OCI-LY3 (cell line): ENCODE measurements at regions not wholly inside any gene's neighbourhood (a gene's known extent, or its start where the extent isn't known, plus 50 kb on each side); places are given as distances from the start of the nearest gene placed in this dataset.

Experiments used
- H2AFZ ChIP-seq: fragments of 200-600, 300-600 bp; shearing (Covaris generic); 2 replicates; pipeline ENCODE4 v1.6.0; 2014; ENCODE audit warnings: antibody characterized with exemption, low read depth, low read length
- H3K27ac ChIP-seq: fragments of 200-600, 300-600 bp; sonication (generic); 2 replicates; pipeline ENCODE4 v1.5.1; 2014; ENCODE audit warnings: mild to moderate bottlenecking, low read length, moderate library complexity, mixed read lengths
- H3K27me3 ChIP-seq: fragments of 200-600, 300-600 bp; sonication (generic); 2 replicates; pipeline ENCODE4 v1.6.1; 2014; ENCODE audit warnings: low read depth, low read length, mixed read lengths
- H3K36me3 ChIP-seq: fragments of 200-600, 300-600 bp; sonication (generic); replicated peaks from 2 replicates; pipeline ENCODE3; 2014; ENCODE audit warnings: low read depth, low read length, mixed read lengths
- H3K4me1 ChIP-seq: fragments of 300-600, 200-600 bp; sonication (generic); 2 replicates; pipeline ENCODE4 v1.6.1; 2014; ENCODE audit warnings: low read length, mixed read lengths
- H3K4me2 ChIP-seq: fragments of 200-600, 300-600 bp; sonication (generic); 2 replicates; pipeline ENCODE4 v1.6.1; 2014; ENCODE audit warnings: low read length, mixed read lengths
- H3K4me3 ChIP-seq: fragments of 300-600, 200-600 bp; sonication (generic); 2 replicates; pipeline ENCODE4 v1.5.1; 2014; ENCODE audit warnings: antibody characterized with exemption, mild to moderate bottlenecking, low read length, moderate library complexity
- H3K79me2 ChIP-seq: fragments of 300-600, 200-600 bp; shearing (Covaris generic); 2 replicates; pipeline ENCODE4 v1.6.1; 2014; ENCODE audit warnings: mild to moderate bottlenecking, low read length, mixed read lengths
- H3K9ac ChIP-seq: fragments of 300-600, 200-600 bp; shearing (Covaris generic); 2 replicates; pipeline ENCODE4 v1.6.0; 2014; ENCODE audit warnings: mild to moderate bottlenecking, low read length, moderate library complexity
- H3K9me3 ChIP-seq: fragments of 200-600, 300-600 bp; shearing (Covaris generic); 2 replicates; pipeline ENCODE4 v1.6.1; 2014; ENCODE audit warnings: low read length, mixed read lengths; ENCODE audit not compliant: insufficient read depth
- H4K20me1 ChIP-seq: fragments of 200-600, 300-600 bp; sonication (generic); 2 replicates; pipeline ENCODE4 v1.6.1; 2016; ENCODE audit warnings: low read length, mixed read lengths; ENCODE audit not compliant: insufficient read depth
- EZH2phosphoT487 ChIP-seq: fragments of 200-600 bp; shearing (Covaris generic); IDR thresholded peaks from 2 replicates; pipeline ENCODE4 v1.6.1; 2018; ENCODE audit warnings: antibody characterized with exemption, mixed run types, low read depth
- TF ChIP-seq, protein P1 (sequence below): fragments of 200-600, 300-600 bp; sonication (generic); IDR thresholded peaks from 2 replicates; pipeline ENCODE4 v1.5.1; 2014; ENCODE audit warnings: antibody characterized with exemption, low read length, low read depth

GRCh38 chr10:91683975-91684374 is 51.1 kb upstream of the PPP1R3C start:
- Histone ChIP-seq H3K27me3 (no peaks in the 10 kb centered on the region), H3K4me2 (no peak overlapping the region), H2AFZ (no peak overlapping the region), H3K79me2 (no peaks in the 10 kb centered on the region), H3K27ac (no peak overlapping the region), H4K20me1 (no peaks in the 10 kb centered on the region), H3K36me3 (no peaks in the 10 kb centered on the region), H3K9me3 (no peaks in the 10 kb centered on the region), H3K4me1 (no peaks in the 10 kb centered on the region), H3K9ac (no peak overlapping the region), H3K4me3 (no peak overlapping the region)
- TF ChIP-seq, protein P1, sequence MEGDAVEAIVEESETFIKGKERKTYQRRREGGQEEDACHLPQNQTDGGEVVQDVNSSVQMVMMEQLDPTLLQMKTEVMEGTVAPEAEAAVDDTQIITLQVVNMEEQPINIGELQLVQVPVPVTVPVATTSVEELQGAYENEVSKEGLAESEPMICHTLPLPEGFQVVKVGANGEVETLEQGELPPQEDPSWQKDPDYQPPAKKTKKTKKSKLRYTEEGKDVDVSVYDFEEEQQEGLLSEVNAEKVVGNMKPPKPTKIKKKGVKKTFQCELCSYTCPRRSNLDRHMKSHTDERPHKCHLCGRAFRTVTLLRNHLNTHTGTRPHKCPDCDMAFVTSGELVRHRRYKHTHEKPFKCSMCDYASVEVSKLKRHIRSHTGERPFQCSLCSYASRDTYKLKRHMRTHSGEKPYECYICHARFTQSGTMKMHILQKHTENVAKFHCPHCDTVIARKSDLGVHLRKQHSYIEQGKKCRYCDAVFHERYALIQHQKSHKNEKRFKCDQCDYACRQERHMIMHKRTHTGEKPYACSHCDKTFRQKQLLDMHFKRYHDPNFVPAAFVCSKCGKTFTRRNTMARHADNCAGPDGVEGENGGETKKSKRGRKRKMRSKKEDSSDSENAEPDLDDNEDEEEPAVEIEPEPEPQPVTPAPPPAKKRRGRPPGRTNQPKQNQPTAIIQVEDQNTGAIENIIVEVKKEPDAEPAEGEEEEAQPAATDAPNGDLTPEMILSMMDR: no peak
- TF ChIP-seq EZH2phosphoT487: no peak

DNA sequence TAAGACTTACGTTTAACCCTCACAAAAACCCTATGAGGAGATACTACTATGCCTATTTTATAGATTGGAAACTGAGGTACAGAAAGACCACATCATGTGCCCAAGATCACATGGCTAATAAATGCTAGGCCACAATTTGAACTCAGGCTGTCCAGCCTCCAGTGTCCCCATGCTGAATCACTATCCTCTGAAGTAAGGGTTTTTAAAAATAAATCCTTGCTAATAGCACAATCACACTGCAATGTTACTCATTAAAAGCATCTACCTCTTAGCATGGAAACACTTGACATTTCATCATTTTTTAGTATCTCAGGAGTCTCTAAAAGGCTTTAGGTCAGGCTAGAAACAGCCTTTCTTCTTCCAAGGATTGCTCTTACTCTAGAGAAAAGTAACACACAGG is 50.0 kb upstream of the PPP1R3C start:
- H3K36me3 ChIP-seq: no peaks in the 10 kb centered on the region
- H4K20me1 ChIP-seq: no peaks in the 10 kb centered on the region
- H3K27ac ChIP-seq: no peak overlapping the region
- H3K9me3 ChIP-seq: no peaks in the 10 kb centered on the region
- no peak overlapping the region for H2AFZ ChIP-seq
- H3K79me2 ChIP-seq: no peaks in the 10 kb centered on the region
- no peak overlapping the region for H3K9ac ChIP-seq
- H3K4me2 ChIP-seq: no peak overlapping the region
- no peaks in the 10 kb centered on the region for H3K27me3 ChIP-seq
- no peak overlapping the region for H3K4me3 ChIP-seq
- no peak for TF ChIP-seq EZH2phosphoT487
- TF ChIP-seq, protein P1: no peak
- H3K4me1 ChIP-seq: no peaks in the 10 kb centered on the region
